A673 (cell line): ENCODE measurements at regions not wholly inside any gene's neighbourhood (a gene's known extent, or its start where the extent isn't known, plus 50 kb on each side); places are given as distances from the start of the nearest gene placed in this dataset.

Experiments
- EZH2 ChIP-seq: fragments of 200-600 bp; sonication (generic); IDR thresholded peaks from 2 replicates; pipeline ENCODE4 v1.6.1; 2017; ENCODE audit warnings: borderline replicate concordance, low read depth, mild to moderate bottlenecking, mixed read lengths, antibody characterized with exemption, low read length; ENCODE audit not compliant: poor library complexity, severe bottlenecking
- TF ChIP-seq, protein P1 (sequence below): fragments of 300-800, 200-600 bp; sonication (generic); conservative IDR thresholded peaks from 2 replicates; pipeline ENCODE4 v1.5.1; 2017; ENCODE audit warnings: low read depth, mild to moderate bottlenecking, antibody characterized with exemption, low read length, moderate library complexity, mixed read lengths

DNA sequence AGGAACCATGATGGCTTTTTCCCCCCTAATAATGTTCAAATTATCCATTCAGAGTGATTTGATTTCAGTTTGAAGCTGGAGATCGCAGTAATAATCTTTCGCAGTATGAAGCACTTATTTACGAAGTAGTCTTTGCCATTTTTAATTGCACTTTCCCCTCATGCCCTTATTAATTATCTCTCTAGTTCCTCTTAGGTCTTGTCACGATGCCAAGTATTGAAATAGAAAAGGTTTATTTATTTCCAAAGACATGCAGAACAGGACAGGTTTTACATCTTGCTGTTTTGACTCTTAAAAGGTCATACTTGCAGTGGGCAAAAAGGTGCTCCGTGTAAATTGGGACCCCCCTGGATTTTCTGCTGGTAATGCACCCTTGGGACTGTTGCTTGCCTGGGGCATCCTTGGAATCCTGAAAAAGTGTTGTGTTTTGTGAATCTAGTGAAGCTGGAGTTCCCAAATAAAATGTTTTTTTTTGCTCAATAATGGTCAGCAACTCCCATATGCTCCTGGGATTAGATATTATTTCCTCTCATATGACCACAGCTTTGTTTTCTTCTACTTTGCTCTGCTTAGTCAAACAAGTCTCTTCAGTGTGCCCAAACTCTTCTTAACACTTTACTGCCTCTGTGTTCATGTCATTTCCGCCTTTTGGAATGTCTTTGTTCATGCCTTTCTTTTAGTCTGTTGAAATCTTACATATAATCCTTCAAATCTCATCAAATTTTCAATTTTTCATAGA is 278.3 kb downstream of the TMEM38B start:
- TF ChIP-seq, protein P1, sequence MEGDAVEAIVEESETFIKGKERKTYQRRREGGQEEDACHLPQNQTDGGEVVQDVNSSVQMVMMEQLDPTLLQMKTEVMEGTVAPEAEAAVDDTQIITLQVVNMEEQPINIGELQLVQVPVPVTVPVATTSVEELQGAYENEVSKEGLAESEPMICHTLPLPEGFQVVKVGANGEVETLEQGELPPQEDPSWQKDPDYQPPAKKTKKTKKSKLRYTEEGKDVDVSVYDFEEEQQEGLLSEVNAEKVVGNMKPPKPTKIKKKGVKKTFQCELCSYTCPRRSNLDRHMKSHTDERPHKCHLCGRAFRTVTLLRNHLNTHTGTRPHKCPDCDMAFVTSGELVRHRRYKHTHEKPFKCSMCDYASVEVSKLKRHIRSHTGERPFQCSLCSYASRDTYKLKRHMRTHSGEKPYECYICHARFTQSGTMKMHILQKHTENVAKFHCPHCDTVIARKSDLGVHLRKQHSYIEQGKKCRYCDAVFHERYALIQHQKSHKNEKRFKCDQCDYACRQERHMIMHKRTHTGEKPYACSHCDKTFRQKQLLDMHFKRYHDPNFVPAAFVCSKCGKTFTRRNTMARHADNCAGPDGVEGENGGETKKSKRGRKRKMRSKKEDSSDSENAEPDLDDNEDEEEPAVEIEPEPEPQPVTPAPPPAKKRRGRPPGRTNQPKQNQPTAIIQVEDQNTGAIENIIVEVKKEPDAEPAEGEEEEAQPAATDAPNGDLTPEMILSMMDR = no peak
- no peak for TF ChIP-seq EZH2
